Activated CD8-positive, alpha-beta memory T cell treated with anti-CD3 and anti-CD28 coated beads, Interleukin-2, amount 50 U/mL, for 48 hours (primary cell): ENCODE measurements at regions not wholly inside any gene's neighbourhood (a gene's known extent, or its start where the extent isn't known, plus 50 kb on each side); places are given as distances from the start of the nearest gene placed in this dataset.

Experiments used
- DNase-seq: peaks from one replicate; pipeline ENCODE4 v3.0.0-alpha.2; 2020

DNA sequence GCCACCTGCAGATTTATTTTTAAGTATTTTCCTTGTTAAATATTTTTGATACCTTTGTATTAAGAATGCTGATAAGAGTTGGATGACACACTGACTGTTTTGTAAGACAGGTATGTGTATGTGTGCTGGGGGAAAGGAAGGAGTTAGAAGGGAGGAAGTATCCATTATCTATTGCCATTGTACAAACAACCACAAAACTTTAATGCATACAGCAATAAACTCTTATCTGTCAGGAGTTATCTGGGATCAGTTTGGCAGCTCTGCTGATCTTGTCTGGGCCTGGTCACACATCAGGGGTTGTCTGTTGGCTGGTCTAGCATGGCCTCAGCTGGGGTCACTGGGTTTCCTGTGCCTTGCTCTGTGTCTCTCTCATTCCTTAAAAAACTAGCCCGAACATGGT, 423.9 kb upstream of the USP24 start:
- DNase-seq = no peak

DNA sequence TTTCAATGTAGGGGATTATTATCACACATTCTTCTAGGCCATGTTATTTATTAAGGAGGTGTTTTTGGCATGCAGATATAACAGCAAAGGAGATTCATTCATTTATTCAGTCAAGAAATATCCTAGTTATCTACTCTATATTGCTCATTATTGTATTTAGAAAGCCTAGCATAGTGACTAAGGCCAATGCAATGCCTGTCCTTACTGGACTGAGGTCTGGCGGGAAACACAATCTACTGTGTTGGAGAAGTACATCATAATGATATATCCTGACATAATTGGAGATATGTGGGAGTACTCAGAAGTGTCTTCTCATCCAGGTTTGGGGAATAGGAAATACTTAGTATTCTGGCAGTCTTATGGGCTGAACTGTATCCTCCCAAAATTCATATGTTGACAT, 421.5 kb upstream of the USP24 start:
- no peak for DNase-seq

DNA sequence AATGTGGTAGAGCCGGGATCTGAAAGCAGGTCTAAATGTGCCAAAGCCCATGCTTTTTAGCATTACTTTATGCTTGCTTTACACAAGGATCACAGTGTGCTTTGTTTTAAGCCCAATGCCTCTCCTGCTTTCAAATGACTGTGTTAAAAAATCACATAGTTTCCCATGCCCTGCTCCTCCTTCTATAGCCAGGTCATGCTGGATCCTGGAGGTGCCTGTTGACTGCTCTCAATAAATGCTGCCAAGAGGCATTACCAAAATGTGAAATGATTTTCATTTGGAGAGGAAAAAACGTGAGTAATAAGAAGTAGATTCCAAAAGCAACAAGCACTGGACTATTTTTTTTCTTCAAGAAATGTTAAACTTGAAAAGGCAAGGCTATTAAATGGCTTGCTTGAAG, 420.7 kb upstream of the USP24 start:
- no peak for DNase-seq

GRCh38 chr1:55634516-55634915, 419.4 kb upstream of the USP24 start:
- no peak for DNase-seq

DNA sequence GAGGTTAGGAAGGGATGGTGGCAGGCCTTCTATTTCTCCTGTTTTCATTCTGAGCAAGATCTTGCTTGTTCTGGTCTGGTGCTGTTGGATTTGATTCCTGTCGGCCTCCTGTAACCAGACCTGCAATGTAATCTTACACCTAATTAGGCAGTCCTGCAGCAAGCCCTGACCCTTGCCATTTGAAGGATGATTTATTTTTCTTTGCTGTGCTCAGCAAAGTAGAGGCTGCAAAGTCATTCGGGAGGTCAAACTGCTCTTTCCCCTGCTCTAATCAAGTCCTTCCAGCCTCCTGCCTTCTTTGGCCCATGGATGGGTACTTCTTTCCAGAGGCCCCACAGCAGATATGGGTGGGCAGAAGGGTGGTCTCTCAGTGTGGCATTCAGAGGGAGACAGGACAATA, 417.7 kb upstream of the USP24 start:
- no peak for DNase-seq

DNA sequence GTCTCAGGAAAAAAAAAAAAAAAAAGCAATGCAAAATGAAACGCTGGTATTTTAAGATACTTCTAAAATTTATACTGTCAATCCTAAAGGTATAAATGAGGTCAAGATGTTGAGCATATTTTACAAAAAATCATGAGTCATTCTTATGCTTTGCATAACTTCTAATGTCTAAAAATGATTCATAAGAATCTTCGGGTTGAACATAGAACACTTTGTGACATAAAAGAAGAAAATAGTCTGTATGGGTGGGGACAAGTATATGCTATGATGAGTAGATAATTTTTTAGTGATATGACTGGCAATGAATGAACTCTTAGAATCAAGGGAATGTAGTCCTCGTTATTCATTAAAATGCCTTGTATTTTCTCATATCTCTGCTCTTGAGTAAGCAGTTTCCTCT, 416.9 kb upstream of the USP24 start:
- no peak for DNase-seq

GRCh38 chr1:55631509-55631908, 416.3 kb upstream of the USP24 start:
- no peak for DNase-seq

DNA sequence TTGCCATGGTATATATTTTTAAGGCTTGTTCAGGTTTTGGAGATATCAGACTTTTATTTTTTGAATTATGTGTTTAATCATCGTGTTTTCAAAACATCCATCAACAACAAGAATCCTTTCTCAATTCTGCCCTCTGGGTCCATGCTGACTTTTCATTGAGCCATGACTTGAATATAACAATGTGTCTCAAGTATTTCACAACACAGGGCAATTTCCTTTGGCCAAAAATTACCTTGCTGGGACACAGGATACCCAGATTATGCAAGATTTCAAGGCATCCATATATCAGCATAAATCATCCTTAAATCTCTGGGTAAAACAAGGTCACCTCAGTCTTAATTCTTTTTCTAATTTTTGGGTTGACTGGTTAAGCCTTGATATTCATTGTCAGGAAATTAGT, 411.2 kb upstream of the USP24 start:
- no peak for DNase-seq

- DNase-seq = no peak
Measured at GRCh38 chr1:55624766-55625165, 409.6 kb upstream of the USP24 start.

GRCh38 chr1:55623311-55623710, 408.1 kb upstream of the USP24 start:
- DNase-seq = no peak

GRCh38 chr1:55622074-55622473, 406.9 kb upstream of the USP24 start:
- no peak for DNase-seq

DNA sequence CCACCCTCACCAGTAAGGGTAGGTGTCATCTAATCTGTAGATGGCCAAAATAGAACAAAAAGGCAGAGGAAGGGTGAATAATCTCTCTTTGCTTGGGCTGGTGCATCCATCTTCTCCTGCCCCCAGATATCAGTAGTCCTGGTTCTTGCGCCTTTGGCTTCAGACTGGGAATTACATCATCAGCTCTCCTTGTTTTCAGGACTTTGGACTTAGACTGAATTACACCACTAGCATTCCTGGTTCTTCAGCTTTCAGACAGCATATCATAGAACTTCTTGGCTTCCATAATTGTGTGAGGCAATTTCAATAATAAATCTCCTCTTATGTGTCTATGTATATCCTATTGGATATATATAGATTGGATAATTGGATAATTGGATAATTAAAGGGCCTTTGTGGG, 403.0 kb upstream of the USP24 start:
- DNase-seq = no peak

GRCh38 chr1:55617288-55617982, 402.3 kb upstream of the USP24 start:
- DNase-seq = no peak

GRCh38 chr1:55612988-55613387, 397.8 kb upstream of the USP24 start:
- no peak for DNase-seq

GRCh38 chr1:55611123-55611522, 396.0 kb upstream of the USP24 start:
- DNase-seq = no peak

DNA sequence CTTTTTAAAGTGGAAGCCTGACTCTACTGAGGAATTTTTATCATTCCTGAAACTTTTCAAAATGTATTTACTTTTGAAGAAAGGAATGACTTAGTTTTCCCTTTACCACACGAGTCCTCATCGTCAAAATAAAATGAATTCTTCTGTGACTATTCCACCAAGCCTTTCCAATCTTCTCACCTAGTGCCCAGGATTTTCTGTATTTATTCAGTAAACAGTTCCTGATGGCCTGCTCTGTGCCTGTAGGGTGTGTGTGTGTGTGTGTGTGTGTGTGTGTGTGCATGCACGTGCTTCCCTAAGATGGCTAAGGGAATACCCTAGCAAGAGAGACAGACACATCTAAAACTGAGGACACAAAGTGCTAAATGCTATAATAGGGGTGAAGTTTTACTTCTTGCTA, 395.0 kb upstream of the USP24 start:
- no peak for DNase-seq

DNA sequence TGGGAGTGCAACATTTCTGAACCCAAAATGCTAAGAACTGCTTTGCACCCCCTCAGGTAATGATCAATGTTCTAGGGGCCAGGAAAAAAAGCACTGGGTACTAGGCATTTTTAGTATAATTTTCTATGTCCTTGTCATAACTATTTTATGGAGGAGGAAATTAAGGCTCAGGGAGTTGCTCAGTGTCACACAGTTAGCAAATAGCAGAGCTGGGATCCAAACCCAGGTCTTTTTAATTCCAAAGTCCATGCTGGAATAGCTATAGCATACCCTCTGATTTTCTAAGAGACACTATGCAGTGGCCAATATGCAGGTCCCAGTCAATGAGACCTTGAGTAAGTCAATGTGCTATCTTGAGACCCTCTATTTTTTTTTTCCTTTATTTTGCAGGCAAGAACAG, 394.5 kb upstream of the USP24 start:
- DNase-seq = no peak

DNA sequence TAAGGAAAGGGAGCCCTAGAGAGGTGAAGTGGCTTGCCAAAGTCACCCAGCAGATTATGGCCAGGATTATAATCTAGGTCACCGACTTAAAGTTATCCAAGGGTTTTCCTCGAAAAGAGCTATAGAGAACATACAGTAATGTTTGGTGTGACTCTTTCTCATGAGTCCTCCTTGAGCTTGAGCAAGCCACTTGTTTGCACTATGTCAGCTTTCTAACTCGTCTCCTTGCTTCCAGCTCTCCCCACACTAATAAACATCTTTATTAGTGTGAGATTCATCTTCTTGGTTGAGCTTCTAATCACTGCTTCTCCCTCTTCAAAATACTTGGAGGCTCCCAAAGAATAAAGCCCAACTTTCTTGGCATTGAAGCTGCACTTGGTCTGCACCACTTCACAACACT, 390.0 kb upstream of the USP24 start:
- no peak for DNase-seq

DNA sequence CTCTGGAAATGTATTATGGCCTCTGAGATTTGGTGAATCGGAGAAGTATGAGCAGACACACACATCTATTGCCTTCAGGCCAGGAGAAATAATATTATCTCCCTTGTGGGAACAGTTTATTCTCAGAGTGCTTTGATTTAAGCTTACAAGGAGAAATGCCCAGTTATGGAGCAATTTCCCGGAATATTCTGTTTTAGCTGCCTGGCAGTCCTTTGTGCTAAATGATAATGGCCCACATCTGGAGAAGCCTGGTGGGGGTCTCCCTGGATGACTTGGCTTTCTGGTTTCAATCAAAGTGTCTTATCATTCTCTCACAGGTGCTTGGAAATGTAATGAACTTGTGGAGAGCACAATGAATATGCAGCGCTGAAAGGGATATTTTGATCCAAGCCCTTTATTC, 389.6 kb upstream of the USP24 start:
- no peak for DNase-seq

GRCh38 chr1:55604179-55604578, 389.0 kb upstream of the USP24 start:
- no peak for DNase-seq

GRCh38 chr1:55600242-55600641, 385.1 kb upstream of the USP24 start:
- no peak for DNase-seq

- DNase-seq = no peak
Measured at GRCh38 chr1:55597910-55598309, 382.7 kb upstream of the USP24 start.

DNA sequence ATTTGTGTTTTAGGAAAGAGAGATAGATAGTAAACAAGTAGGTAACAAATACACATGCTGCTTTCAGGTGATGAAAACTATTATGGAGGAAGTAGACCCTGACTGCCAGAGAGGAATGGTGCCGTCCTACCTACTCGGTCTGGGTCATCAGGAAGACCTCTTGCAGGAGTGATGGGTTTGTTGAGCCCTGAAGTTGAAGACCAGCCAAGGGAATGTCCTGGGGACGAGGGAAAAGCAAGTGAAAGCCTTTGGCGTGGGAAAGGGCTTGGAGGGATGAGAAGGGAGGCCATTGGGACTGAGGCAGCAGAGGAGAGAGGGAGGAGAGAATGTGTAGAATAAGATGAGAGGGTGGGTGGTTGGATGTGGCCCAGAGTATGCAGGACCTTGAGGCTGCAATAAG, 379.5 kb upstream of the USP24 start:
- no peak for DNase-seq

- DNase-seq = no peak
Measured at GRCh38 chr1:55593298-55593697, 378.1 kb upstream of the USP24 start.

- DNase-seq = no peak
Measured at GRCh38 chr1:55592122-55592521, 377.0 kb upstream of the USP24 start.
